Neuronal stem cell (in vitro differentiated cells): ENCODE measurements at regions not wholly inside any gene's neighbourhood (a gene's known extent, or its start where the extent isn't known, plus 50 kb on each side); places are given as distances from the start of the nearest gene placed in this dataset.

Source experiments
- DNase-seq: peaks from one replicate; pipeline ENCODE4 v3.0.0-alpha.2; 2013; ENCODE audit warnings: low spot score
- H2AFZ ChIP-seq: one replicate; pipeline ENCODE4 v1.6.1; 2013; ENCODE audit warnings: mild to moderate bottlenecking, low read length, inconsistent platforms
- H2AK5ac ChIP-seq: 2 replicates; pipeline ENCODE4 v1.6.1; 2013; ENCODE audit warnings: low read depth, mild to moderate bottlenecking, inconsistent platforms, low read length, moderate library complexity, mixed read lengths
- H2BK120ac ChIP-seq: 2 replicates; pipeline ENCODE4 v1.6.1; 2013; ENCODE audit warnings: low read depth, mild to moderate bottlenecking, inconsistent platforms, low read length, moderate library complexity, mixed read lengths
- H2BK12ac ChIP-seq: one replicate; pipeline ENCODE4 v1.6.1; 2013; ENCODE audit warnings: low read length, inconsistent platforms
- H2BK15ac ChIP-seq: 2 replicates; pipeline ENCODE4 v1.6.1; 2013; ENCODE audit warnings: mild to moderate bottlenecking, low read length, inconsistent platforms, mixed read lengths
- H2BK5ac ChIP-seq: one replicate; pipeline ENCODE4 v1.6.1; 2013; ENCODE audit warnings: inconsistent platforms, mild to moderate bottlenecking, low read length, moderate library complexity
- H3K14ac ChIP-seq: one replicate; pipeline ENCODE4 v1.6.1; 2013; ENCODE audit warnings: low read length, inconsistent platforms
- H3K18ac ChIP-seq: 2 replicates; pipeline ENCODE4 v1.6.1; 2013; ENCODE audit warnings: low read length, inconsistent platforms
- H3K23ac ChIP-seq: 2 replicates; pipeline ENCODE4 v1.6.1; 2013; ENCODE audit warnings: low read depth, mild to moderate bottlenecking, mixed read lengths, low read length, inconsistent platforms; ENCODE audit not compliant: poor library complexity
- H3K27ac ChIP-seq: replicated peaks from 3 replicates; pipeline ENCODE4 v1.5.1; 2013; ENCODE audit warnings: low read length, inconsistent platforms
- H3K27me3 ChIP-seq, 3 experiments: 2 replicates each; pipeline ENCODE4 v1.6.1; 2013; ENCODE audit warnings: low read length in 3 of 3, mild to moderate bottlenecking in 2 of 3, inconsistent platforms in 1 of 3, low read depth in 1 of 3, mixed read lengths in 1 of 3, moderate library complexity in 1 of 3; ENCODE audit not compliant: control insufficient read depth in 3 of 3, insufficient read depth in 3 of 3
- H3K36me3 ChIP-seq, 2 donors: replicated peaks in 1 of 2; 2 replicates each; pipeline ENCODE4 v1.6.1; 2013; ENCODE audit warnings: low read length in 2 of 2; ENCODE audit not compliant: control insufficient read depth in 2 of 2, insufficient read depth in 2 of 2
- H3K4ac ChIP-seq: 2 replicates; pipeline ENCODE4 v1.6.1; 2013; ENCODE audit warnings: inconsistent platforms, mild to moderate bottlenecking, low read length, moderate library complexity
- H3K4me1 ChIP-seq, 2 donors: 1 replicate in 1 of 2; 2 replicates in 1 of 2; pipeline ENCODE4 v1.6.1; 2013; ENCODE audit warnings: low read length in 2 of 2, low read depth in 1 of 2; ENCODE audit not compliant: control insufficient read depth in 2 of 2, insufficient read depth in 1 of 2
- H3K4me2 ChIP-seq: one replicate; pipeline ENCODE4 v1.6.1; 2013; ENCODE audit warnings: mild to moderate bottlenecking, low read length, inconsistent platforms; ENCODE audit not compliant: insufficient read depth, poor library complexity, severe bottlenecking
- H3K4me3 ChIP-seq, 2 donors: 2 replicates each; pipeline ENCODE4 v1.5.1; 2013; ENCODE audit warnings: low read length in 2 of 2, mild to moderate bottlenecking in 2 of 2, inconsistent platforms in 1 of 2, moderate library complexity in 1 of 2
- H3K79me1 ChIP-seq: one replicate; pipeline ENCODE4 v1.6.1; 2013; ENCODE audit warnings: low read depth, mild to moderate bottlenecking, inconsistent platforms, low read length, moderate library complexity
- H3K9ac ChIP-seq: one replicate; pipeline ENCODE4 v1.6.1; 2013; ENCODE audit warnings: mild to moderate bottlenecking, low read depth, low read length, inconsistent platforms; ENCODE audit not compliant: poor library complexity
- H3K9me3 ChIP-seq, 2 donors: replicated peaks in 1 of 2; 2 replicates each; pipeline versions ENCODE3 to v1.6.1; 2013; ENCODE audit warnings: low read length in 2 of 2, mild to moderate bottlenecking in 2 of 2, inconsistent platforms in 1 of 2, low read depth in 1 of 2, mixed read lengths in 1 of 2, moderate library complexity in 1 of 2; ENCODE audit not compliant: control insufficient read depth in 2 of 2, insufficient read depth in 1 of 2
- H4K8ac ChIP-seq: one replicate; pipeline ENCODE4 v1.6.1; 2013; ENCODE audit warnings: low read depth, mild to moderate bottlenecking, inconsistent platforms, low read length, moderate library complexity
- H4K91ac ChIP-seq: one replicate; pipeline ENCODE4 v1.6.1; 2013; ENCODE audit warnings: low read length, low read depth, mild to moderate bottlenecking, inconsistent platforms; ENCODE audit not compliant: poor library complexity
- WGBS, 2 donors: extraction: QIAGEN DNeasy Blood & Tissue Kit; methylation state at CpG; one replicate each; pipeline ENCODE4 v1.1.7; 2013; ENCODE audit warnings: missing lambda C conversion rate in 2 of 2, mixed read lengths in 1 of 2; ENCODE audit not compliant: insufficient read length in 2 of 2, insufficient replicate concordance in 1 of 2; ENCODE audit errors: extremely low coverage in 2 of 2; 5-methylcytosine and 5-hydroxymethylcytosine counted together

- Histone ChIP-seq H3K79me1 (no peaks in the 10 kb centered on the region), H3K4me3 (no peak overlapping the region), H2BK5ac (no peak overlapping the region), H3K27me3 (no peaks in the 10 kb centered on the region), H4K91ac (no peak overlapping the region), H3K36me3 (no peaks in the 10 kb centered on the region), H3K9ac (no peak overlapping the region), H3K9me3 (no peaks in the 10 kb centered on the region), H3K23ac (no peak overlapping the region), H3K14ac (no peak overlapping the region), H2AK5ac (no peak overlapping the region), H2BK12ac (no peak overlapping the region), H3K18ac (no peak overlapping the region), H3K4me1 (no peaks in the 10 kb centered on the region), H3K4me2 (no peak overlapping the region), H4K8ac (no peak overlapping the region), H2BK120ac (no peak overlapping the region), H3K27ac (no peak overlapping the region), H2BK15ac (no peak overlapping the region), H3K4ac (no peak overlapping the region), H2AFZ (no peak overlapping the region)
- no peak for DNase-seq
- no CpG with 5 or more reads among the region's 3 CpGs for WGBS, 2 donors
Observed at GRCh38 chr3:132777171-132777570, 55.0 kb upstream of the NPHP3 start.

- H3K79me1 ChIP-seq: no peaks in the 10 kb centered on the region
- H3K9ac ChIP-seq: no peak overlapping the region
- DNase-seq: peak; percentile 4
- H3K27me3 ChIP-seq: no peaks in the 10 kb centered on the region
- H3K4me3 ChIP-seq: no peak overlapping the region
- WGBS, 2 donors: no CpG with 5 or more reads among the region's 2 CpGs
- H3K4me1 ChIP-seq: no peaks in the 10 kb centered on the region
- no peak overlapping the region for H2BK5ac ChIP-seq
- no peaks in the 10 kb centered on the region for H3K9me3 ChIP-seq
- H3K27ac ChIP-seq: no peak overlapping the region
- no peak overlapping the region for H4K8ac ChIP-seq
- no peak overlapping the region for H3K23ac ChIP-seq
- H2BK12ac ChIP-seq: no peak overlapping the region
- H3K36me3 ChIP-seq: no peaks in the 10 kb centered on the region
- no peak overlapping the region for H3K4ac ChIP-seq
- H3K4me2 ChIP-seq: no peak overlapping the region
- H3K14ac ChIP-seq: no peak overlapping the region
- no peak overlapping the region for H3K18ac ChIP-seq
- H4K91ac ChIP-seq: no peak overlapping the region
- no peak overlapping the region for H2AK5ac ChIP-seq
- H2BK15ac ChIP-seq: no peak overlapping the region
- H2BK120ac ChIP-seq: no peak overlapping the region
- H2AFZ ChIP-seq: no peak overlapping the region
Observed at GRCh38 chr3:132773071-132773619, 50.9 kb upstream of the NPHP3 start.

GRCh38 chr3:132772252-132772651, 50.0 kb upstream of the NPHP3 start:
- Histone ChIP-seq H3K23ac (no peak overlapping the region), H2BK15ac (no peak overlapping the region), H3K14ac (no peak overlapping the region), H2BK120ac (no peak overlapping the region), H2AFZ (no peak overlapping the region), H3K27me3 (no peaks in the 10 kb centered on the region), H3K27ac (no peak overlapping the region), H4K8ac (no peak overlapping the region), H4K91ac (no peak overlapping the region), H2BK5ac (no peak overlapping the region), H3K4me1 (no peaks in the 10 kb centered on the region), H2BK12ac (no peak overlapping the region), H3K9me3 (no peaks in the 10 kb centered on the region), H3K4me2 (no peak overlapping the region), H3K18ac (no peak overlapping the region), H3K4ac (no peak overlapping the region), H2AK5ac (no peak overlapping the region), H3K9ac (no peak overlapping the region), H3K79me1 (no peaks in the 10 kb centered on the region), H3K4me3 (no peak overlapping the region), H3K36me3 (no peaks in the 10 kb centered on the region)
- no peak for DNase-seq
